GM18507 (cell line): ENCODE measurements at regions not wholly inside any gene's neighbourhood (a gene's known extent, or its start where the extent isn't known, plus 50 kb on each side); places are given as distances from the start of the nearest gene placed in this dataset.
"Not testable (repeated sequence)": the region's sequence is repeated elsewhere in the genome, so short reads cannot be mapped to it uniquely, and the experiment has no call there.

Experiments
- DNase-seq: peaks from one replicate; pipeline ENCODE4 v3.0.0; 2011; ENCODE audit warnings: low read depth; ENCODE audit not compliant: insufficient read length; ENCODE audit errors: extremely low spot score
- FAIRE-seq: peaks from 2 replicates; lab custom pipeline; 2011; peaks lifted over from hg19 to GRCh38; lab: Jason Lieb, UNC

- FAIRE-seq (no peak), DNase-seq (no peak)
Observed at GRCh38 chr6:165842281-165842936, 179.4 kb upstream of the PDE10A start.

GRCh38 chr6:165841153-165841558 is 178.1 kb upstream of the PDE10A start:
- DNase-seq (no peak), FAIRE-seq (no peak)

GRCh38 chr6:165837948-165838745 is 175.1 kb upstream of the PDE10A start:
- DNase-seq (no peak), FAIRE-seq (no peak)

- FAIRE-seq, DNase-seq: not testable (repeated sequence)
Observed at GRCh38 chr6:165836648-165837047, 173.6 kb upstream of the PDE10A start.

- DNase-seq (no peak), FAIRE-seq (no peak)
Observed at GRCh38 chr6:165835410-165835851, 172.4 kb upstream of the PDE10A start.

- no peak for DNase-seq
Observed at GRCh38 chr6:165834613-165835259, 171.7 kb upstream of the PDE10A start.

GRCh38 chr6:165833355-165833754 is 170.3 kb upstream of the PDE10A start:
- DNase-seq = no peak
- no peak for FAIRE-seq

More at GRCh38 chr6:165834613-165835259, 171.7 kb upstream of the PDE10A start:
- no peak for FAIRE-seq

- DNase-seq (no peak), FAIRE-seq (no peak)
Observed at GRCh38 chr6:165831812-165832510, 168.9 kb upstream of the PDE10A start.

GRCh38 chr6:165830761-165831160 is 167.7 kb upstream of the PDE10A start:
- no peak for FAIRE-seq
- DNase-seq = no peak

- no peak for FAIRE-seq
Observed at GRCh38 chr6:165829376-165829775, 166.3 kb upstream of the PDE10A start.

GRCh38 chr6:165827190-165827518 is 164.1 kb upstream of the PDE10A start:
- FAIRE-seq = no peak
- DNase-seq = no peak

More at GRCh38 chr6:165829376-165829775, 166.3 kb upstream of the PDE10A start:
- no peak for DNase-seq

GRCh38 chr6:165826487-165827189 is 163.6 kb upstream of the PDE10A start:
- FAIRE-seq (no peak), DNase-seq (no peak)

GRCh38 chr6:165825256-165825815 is 162.3 kb upstream of the PDE10A start:
- no peak for FAIRE-seq
- DNase-seq = no peak

GRCh38 chr6:165823609-165824326 is 160.7 kb upstream of the PDE10A start:
- FAIRE-seq (no peak), DNase-seq (no peak)

GRCh38 chr6:165822501-165822900 is 159.5 kb upstream of the PDE10A start:
- DNase-seq = no peak
- no peak for FAIRE-seq

- DNase-seq (no peak), FAIRE-seq (no peak)
Observed at GRCh38 chr6:165821754-165822153, 158.7 kb upstream of the PDE10A start.

GRCh38 chr6:165820934-165821333 is 157.9 kb upstream of the PDE10A start:
- FAIRE-seq (no peak), DNase-seq (no peak)

- no peak for FAIRE-seq
Observed at GRCh38 chr6:165820407-165820806, 157.4 kb upstream of the PDE10A start.

More at GRCh38 chr6:165820407-165820806, 157.4 kb upstream of the PDE10A start:
- DNase-seq = no peak
